NB4 (cell line): ENCODE measurements at regions not wholly inside any gene's neighbourhood (a gene's known extent, or its start where the extent isn't known, plus 50 kb on each side); places are given as distances from the start of the nearest gene placed in this dataset.

Experiments
- MYC ChIP-seq: IDR thresholded peaks from 2 replicates; pipeline ENCODE4 v1.6.1; 2011; ENCODE audit warnings: low read depth, low read length
- POLR2A ChIP-seq: IDR thresholded peaks from 2 replicates; pipeline ENCODE4 v1.6.1; 2011; ENCODE audit warnings: mild to moderate bottlenecking; ENCODE audit not compliant: insufficient read length; ENCODE audit errors: extremely low read depth
- TF ChIP-seq, protein P1 (sequence below): IDR thresholded peaks from one replicate; pipeline ENCODE4 v1.5.1; 2012; ENCODE audit warnings: low read depth, low read length
- TF ChIP-seq, protein P2 (sequence below): IDR thresholded peaks from 2 replicates; pipeline ENCODE4 v1.6.1; 2011; ENCODE audit warnings: low read depth, low read length

DNA sequence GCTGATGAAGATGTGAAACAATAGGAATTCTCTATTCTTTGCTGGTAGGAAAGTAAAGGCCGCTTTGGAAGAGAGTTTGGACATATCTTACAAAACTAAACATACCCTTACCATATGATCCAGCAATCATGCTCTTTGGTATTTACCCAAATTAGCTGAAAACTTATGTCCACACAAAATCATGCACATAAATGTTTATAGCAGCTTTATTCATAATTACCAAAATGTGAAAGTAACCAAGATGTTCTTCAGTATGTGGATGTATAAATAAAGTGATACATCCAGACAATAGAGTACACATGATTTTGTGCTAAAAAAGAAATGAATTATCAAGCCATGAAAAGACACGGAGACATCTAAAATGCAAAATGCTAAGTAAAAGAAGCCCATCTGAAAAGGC is 98.7 kb upstream of the SLC35F3 start:
- TF ChIP-seq POLR2A (no peak), MYC (no peak)
- TF ChIP-seq, protein P1, sequence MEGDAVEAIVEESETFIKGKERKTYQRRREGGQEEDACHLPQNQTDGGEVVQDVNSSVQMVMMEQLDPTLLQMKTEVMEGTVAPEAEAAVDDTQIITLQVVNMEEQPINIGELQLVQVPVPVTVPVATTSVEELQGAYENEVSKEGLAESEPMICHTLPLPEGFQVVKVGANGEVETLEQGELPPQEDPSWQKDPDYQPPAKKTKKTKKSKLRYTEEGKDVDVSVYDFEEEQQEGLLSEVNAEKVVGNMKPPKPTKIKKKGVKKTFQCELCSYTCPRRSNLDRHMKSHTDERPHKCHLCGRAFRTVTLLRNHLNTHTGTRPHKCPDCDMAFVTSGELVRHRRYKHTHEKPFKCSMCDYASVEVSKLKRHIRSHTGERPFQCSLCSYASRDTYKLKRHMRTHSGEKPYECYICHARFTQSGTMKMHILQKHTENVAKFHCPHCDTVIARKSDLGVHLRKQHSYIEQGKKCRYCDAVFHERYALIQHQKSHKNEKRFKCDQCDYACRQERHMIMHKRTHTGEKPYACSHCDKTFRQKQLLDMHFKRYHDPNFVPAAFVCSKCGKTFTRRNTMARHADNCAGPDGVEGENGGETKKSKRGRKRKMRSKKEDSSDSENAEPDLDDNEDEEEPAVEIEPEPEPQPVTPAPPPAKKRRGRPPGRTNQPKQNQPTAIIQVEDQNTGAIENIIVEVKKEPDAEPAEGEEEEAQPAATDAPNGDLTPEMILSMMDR = no peak
- TF ChIP-seq, protein P2, sequence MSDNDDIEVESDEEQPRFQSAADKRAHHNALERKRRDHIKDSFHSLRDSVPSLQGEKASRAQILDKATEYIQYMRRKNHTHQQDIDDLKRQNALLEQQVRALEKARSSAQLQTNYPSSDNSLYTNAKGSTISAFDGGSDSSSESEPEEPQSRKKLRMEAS = no peak
